OCI-LY1 (cell line): ENCODE measurements at regions not wholly inside any gene's neighbourhood (a gene's known extent, or its start where the extent isn't known, plus 50 kb on each side); places are given as distances from the start of the nearest gene placed in this dataset.

Source experiments
- H2AFZ ChIP-seq: fragments of 200-600 bp; sonication (generic), shearing (Covaris generic); 2 replicates; pipeline ENCODE4 v1.6.0; 2014; ENCODE audit warnings: antibody characterized with exemption, mild to moderate bottlenecking, low read length
- H3F3A ChIP-seq: fragments of 200-600 bp; sonication (generic), shearing (Covaris generic); 2 replicates; pipeline ENCODE4 v1.6.0; 2014; ENCODE audit warnings: mild to moderate bottlenecking, antibody characterized with exemption, low read length, moderate library complexity; ENCODE audit not compliant: insufficient read depth
- H3K27ac ChIP-seq: fragments of 200-600 bp; sonication (generic); 2 replicates; pipeline ENCODE4 v1.5.1; 2014; ENCODE audit warnings: low read length, mixed run types, mild to moderate bottlenecking, low read depth; ENCODE audit not compliant: poor library complexity, severe bottlenecking
- H3K27me3 ChIP-seq: fragments of 200-600 bp; sonication (generic); 2 replicates; pipeline ENCODE4 v1.6.0; 2014; ENCODE audit warnings: antibody characterized with exemption, mild to moderate bottlenecking, low read length, moderate library complexity; ENCODE audit not compliant: insufficient read depth
- H3K36me3 ChIP-seq: fragments of 200-600 bp; sonication (generic); 2 replicates; pipeline ENCODE4 v1.6.1; 2014; ENCODE audit warnings: mild to moderate bottlenecking, antibody characterized with exemption, low read length, moderate library complexity, mixed read lengths; ENCODE audit not compliant: insufficient read depth
- H3K4me1 ChIP-seq: fragments of 200-600 bp; sonication (generic); 2 replicates; pipeline ENCODE4 v1.5.1; 2014; ENCODE audit warnings: mild to moderate bottlenecking, low read length, moderate library complexity; ENCODE audit not compliant: insufficient read depth, severe bottlenecking
- H3K4me2 ChIP-seq: fragments of 200-600 bp; sonication (generic), shearing (Covaris generic); 2 replicates; pipeline ENCODE4 v1.6.1; 2014; ENCODE audit warnings: low read length
- H3K4me3 ChIP-seq: fragments of 200-600 bp; sonication (generic); 2 replicates; pipeline ENCODE4 v1.5.1; 2014; ENCODE audit warnings: low read length, low read depth, mild to moderate bottlenecking, mixed read lengths; ENCODE audit not compliant: poor library complexity, severe bottlenecking
- H3K79me2 ChIP-seq: fragments of 200-600 bp; shearing (Covaris generic); 2 replicates; pipeline ENCODE4 v1.6.1; 2016; ENCODE audit warnings: mixed run types, low read length, mixed read lengths; ENCODE audit not compliant: insufficient read depth
- H3K9ac ChIP-seq: fragments of 200-600 bp; sonication (generic), shearing (Covaris generic); 2 replicates; pipeline ENCODE4 v1.6.1; 2014; ENCODE audit warnings: mild to moderate bottlenecking, low read length, mixed read lengths
- H3K9me2 ChIP-seq: fragments of 200-600 bp; sonication (generic), shearing (Covaris generic); 2 replicates; pipeline ENCODE4 v1.6.1; 2014; ENCODE audit warnings: low read depth, mild to moderate bottlenecking, low read length, mixed read lengths
- H3K9me3 ChIP-seq: fragments of 200-600 bp; shearing (Covaris generic); 2 replicates; pipeline ENCODE4 v1.6.1; 2014; ENCODE audit warnings: low read length, mixed read lengths
- H4K20me1 ChIP-seq: fragments of 200-600 bp; sonication (generic), shearing (Covaris generic); 2 replicates; pipeline ENCODE4 v1.6.0; 2016; ENCODE audit warnings: mild to moderate bottlenecking, low read length; ENCODE audit not compliant: insufficient read depth
- EZH2 ChIP-seq: fragments of 200-600 bp; sonication (generic), shearing (Covaris generic); IDR thresholded peaks from 2 replicates; pipeline ENCODE4 v1.8.0; 2017; ENCODE audit warnings: borderline replicate concordance, mixed run types, mild to moderate bottlenecking, antibody characterized with exemption, low read length, moderate library complexity, mixed read lengths
- TF ChIP-seq, protein P1 (sequence below): fragments of 200-600 bp; sonication (generic), shearing (Covaris generic); IDR thresholded peaks from 2 replicates; pipeline ENCODE4 v1.5.1; 2017; ENCODE audit warnings: mild to moderate bottlenecking, antibody characterized with exemption, low read length, moderate library complexity, mixed read lengths

DNA sequence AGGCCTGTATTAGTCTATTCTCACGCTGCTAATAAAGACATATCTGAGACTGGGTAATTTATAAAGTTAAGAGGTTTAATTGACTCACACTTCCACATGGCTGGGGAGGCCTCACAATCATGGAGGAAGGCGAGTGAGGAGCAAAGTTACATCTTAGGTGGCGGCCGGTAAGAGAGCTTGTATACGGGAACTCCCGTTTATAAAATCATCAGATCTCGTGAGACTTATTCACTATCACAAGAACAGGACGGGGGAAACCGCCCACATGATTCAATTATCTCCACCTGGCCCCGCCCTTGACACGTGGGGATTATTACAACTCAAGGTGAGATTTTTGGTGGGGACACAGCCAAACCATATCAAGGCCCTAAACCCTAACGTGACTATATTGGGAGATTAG lies 110.1 kb downstream of the LLPH start:
- H3K9me3 ChIP-seq: no peaks in the 10 kb centered on the region
- no peaks in the 10 kb centered on the region for H3K9me2 ChIP-seq
- no peaks in the 10 kb centered on the region for H3K36me3 ChIP-seq
- H3K4me2 ChIP-seq: no peak overlapping the region
- H3K27me3 ChIP-seq: no peaks in the 10 kb centered on the region
- H2AFZ ChIP-seq: no peak overlapping the region
- no peak overlapping the region for H3K27ac ChIP-seq
- H3F3A ChIP-seq: no peaks in the 10 kb centered on the region
- H3K79me2 ChIP-seq: no peaks in the 10 kb centered on the region
- H3K4me3 ChIP-seq: no peak overlapping the region
- no peaks in the 10 kb centered on the region for H3K4me1 ChIP-seq
- H4K20me1 ChIP-seq: no peaks in the 10 kb centered on the region
- no peak for TF ChIP-seq EZH2
- TF ChIP-seq, protein P1, sequence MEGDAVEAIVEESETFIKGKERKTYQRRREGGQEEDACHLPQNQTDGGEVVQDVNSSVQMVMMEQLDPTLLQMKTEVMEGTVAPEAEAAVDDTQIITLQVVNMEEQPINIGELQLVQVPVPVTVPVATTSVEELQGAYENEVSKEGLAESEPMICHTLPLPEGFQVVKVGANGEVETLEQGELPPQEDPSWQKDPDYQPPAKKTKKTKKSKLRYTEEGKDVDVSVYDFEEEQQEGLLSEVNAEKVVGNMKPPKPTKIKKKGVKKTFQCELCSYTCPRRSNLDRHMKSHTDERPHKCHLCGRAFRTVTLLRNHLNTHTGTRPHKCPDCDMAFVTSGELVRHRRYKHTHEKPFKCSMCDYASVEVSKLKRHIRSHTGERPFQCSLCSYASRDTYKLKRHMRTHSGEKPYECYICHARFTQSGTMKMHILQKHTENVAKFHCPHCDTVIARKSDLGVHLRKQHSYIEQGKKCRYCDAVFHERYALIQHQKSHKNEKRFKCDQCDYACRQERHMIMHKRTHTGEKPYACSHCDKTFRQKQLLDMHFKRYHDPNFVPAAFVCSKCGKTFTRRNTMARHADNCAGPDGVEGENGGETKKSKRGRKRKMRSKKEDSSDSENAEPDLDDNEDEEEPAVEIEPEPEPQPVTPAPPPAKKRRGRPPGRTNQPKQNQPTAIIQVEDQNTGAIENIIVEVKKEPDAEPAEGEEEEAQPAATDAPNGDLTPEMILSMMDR: no peak
- no peak overlapping the region for H3K9ac ChIP-seq

DNA sequence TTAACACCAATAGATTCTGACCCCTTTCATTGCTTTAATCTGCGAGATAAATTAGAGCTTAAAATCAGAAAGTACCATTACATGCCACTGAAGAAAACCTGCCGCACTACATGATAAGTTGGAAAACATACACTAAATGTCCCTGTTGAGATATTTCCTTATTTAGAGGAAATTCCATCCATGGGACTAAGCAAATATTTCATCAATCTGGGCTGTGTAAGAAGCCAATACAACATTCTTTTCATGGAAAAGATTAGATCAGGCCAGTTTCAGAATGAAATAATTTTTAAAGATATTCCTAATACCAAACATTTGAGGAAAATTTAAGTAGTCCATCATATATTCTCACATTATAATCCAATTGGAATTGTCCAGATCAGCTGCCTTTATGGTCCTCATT lies 112.8 kb downstream of the LLPH start:
- H3K4me2 ChIP-seq: no peak overlapping the region
- TF ChIP-seq, protein P1: no peak
- TF ChIP-seq EZH2: no peak

More for the DNA sequence above, 112.8 kb downstream of the LLPH start:
- H3K9me2 ChIP-seq: no peaks in the 10 kb centered on the region
- H4K20me1 ChIP-seq: no peaks in the 10 kb centered on the region
- no peaks in the 10 kb centered on the region for H3F3A ChIP-seq
- H3K79me2 ChIP-seq: no peaks in the 10 kb centered on the region
- H3K4me3 ChIP-seq: no peak overlapping the region
- no peak overlapping the region for H2AFZ ChIP-seq
- no peaks in the 10 kb centered on the region for H3K36me3 ChIP-seq
- H3K9ac ChIP-seq: no peak overlapping the region
- no peaks in the 10 kb centered on the region for H3K9me3 ChIP-seq
- no peaks in the 10 kb centered on the region for H3K27me3 ChIP-seq
- no peaks in the 10 kb centered on the region for H3K4me1 ChIP-seq
- H3K27ac ChIP-seq: no peak overlapping the region
